ENCODE measurements at regions not wholly inside any gene's neighbourhood (a gene's known extent, or its start where the extent isn't known, plus 50 kb on each side); places are given as distances from the start of the nearest gene placed in this dataset.

DNA sequence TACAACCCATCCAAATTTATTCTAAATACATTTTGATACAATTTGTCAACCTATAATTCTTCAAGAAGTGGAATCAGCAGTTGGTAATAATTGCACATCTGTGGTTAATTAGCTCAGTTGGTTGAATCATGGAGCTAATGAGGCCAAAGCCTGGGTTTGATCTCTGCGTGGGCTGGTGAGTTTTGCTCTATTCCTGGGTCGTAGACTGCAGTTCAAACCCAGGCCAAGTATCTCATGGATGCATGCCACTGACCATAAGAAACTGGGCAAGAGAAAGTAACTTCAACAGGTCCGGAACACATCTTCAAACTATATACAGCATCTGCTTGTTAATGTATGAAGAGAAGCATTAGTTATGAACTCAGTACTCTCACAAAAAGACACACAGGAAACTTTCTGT, 779.7 kb downstream of the USP25 start:
- Histone ChIP-seq H3K36me3 (no peaks in the 10 kb centered on the region), H3K4me1 (peaks cover 7% of the 10 kb centered on the region), H3K9me3 (no peaks in the 10 kb centered on the region), H3K27me3 (no peaks in the 10 kb centered on the region), H3K27ac (no peak overlapping the region), H3K4me3 (no peak overlapping the region)
- DNase-seq (ENCODE audit: low spot score in 2 of 2): no peak
- WGBS: 66% methylated on average over 3 of the region's 3 CpGs
- no peak for TF ChIP-seq POLR2AphosphoS5 (IDR thresholded peaks at IDR 0.05)
- TF ChIP-seq, protein P1, sequence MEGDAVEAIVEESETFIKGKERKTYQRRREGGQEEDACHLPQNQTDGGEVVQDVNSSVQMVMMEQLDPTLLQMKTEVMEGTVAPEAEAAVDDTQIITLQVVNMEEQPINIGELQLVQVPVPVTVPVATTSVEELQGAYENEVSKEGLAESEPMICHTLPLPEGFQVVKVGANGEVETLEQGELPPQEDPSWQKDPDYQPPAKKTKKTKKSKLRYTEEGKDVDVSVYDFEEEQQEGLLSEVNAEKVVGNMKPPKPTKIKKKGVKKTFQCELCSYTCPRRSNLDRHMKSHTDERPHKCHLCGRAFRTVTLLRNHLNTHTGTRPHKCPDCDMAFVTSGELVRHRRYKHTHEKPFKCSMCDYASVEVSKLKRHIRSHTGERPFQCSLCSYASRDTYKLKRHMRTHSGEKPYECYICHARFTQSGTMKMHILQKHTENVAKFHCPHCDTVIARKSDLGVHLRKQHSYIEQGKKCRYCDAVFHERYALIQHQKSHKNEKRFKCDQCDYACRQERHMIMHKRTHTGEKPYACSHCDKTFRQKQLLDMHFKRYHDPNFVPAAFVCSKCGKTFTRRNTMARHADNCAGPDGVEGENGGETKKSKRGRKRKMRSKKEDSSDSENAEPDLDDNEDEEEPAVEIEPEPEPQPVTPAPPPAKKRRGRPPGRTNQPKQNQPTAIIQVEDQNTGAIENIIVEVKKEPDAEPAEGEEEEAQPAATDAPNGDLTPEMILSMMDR (IDR thresholded peaks at IDR 0.05): no peak
- TF ChIP-seq EP300 (IDR thresholded peaks at IDR 0.05): no peak
- TF ChIP-seq POLR2A (IDR thresholded peaks at IDR 0.05): no peak

GRCh38 chr21:16514316-16514715, 784.5 kb downstream of the USP25 start:
- no peak for DNase-seq (ENCODE audit: low spot score in 2 of 2)
- TF ChIP-seq, protein P1 (IDR thresholded peaks at IDR 0.05): no peak
- TF ChIP-seq POLR2AphosphoS5 (IDR thresholded peaks at IDR 0.05) (no peak), POLR2A (IDR thresholded peaks at IDR 0.05) (no peak), EP300 (IDR thresholded peaks at IDR 0.05) (no peak)
- H3K4me1 ChIP-seq: peaks cover 3% of the 10 kb centered on the region
- no peaks in the 10 kb centered on the region for H3K27me3 ChIP-seq
- H3K9me3 ChIP-seq: no peaks in the 10 kb centered on the region
- no peak overlapping the region for H3K27ac ChIP-seq
- no peaks in the 10 kb centered on the region for H3K36me3 ChIP-seq
- H3K4me3 ChIP-seq: no peak overlapping the region
- WGBS: 74% methylated on average over 2 of the region's 2 CpGs

DNA sequence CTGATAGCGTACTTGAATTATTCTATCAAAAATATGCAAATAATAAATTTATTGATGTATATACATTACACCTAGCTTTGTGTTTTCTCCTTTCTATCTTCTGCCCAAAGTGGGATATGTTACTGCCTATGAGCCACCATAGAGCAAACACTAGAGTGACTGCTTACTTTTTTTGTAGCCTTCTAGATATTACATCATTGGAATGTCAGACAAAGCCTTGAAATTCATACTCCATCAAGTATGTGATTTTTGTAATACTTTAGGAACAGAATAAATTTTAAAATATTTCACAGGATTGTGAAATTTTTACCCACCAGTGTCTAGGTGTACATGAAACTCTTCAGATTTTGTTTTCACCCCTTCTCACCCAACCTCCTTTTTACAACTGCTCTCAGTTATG, 787.6 kb downstream of the USP25 start:
- H3K36me3 ChIP-seq: no peaks in the 10 kb centered on the region
- H3K27ac ChIP-seq: no peak overlapping the region
- no peaks in the 10 kb centered on the region for H3K27me3 ChIP-seq
- no peak for TF ChIP-seq POLR2AphosphoS5 (IDR thresholded peaks at IDR 0.05)
- TF ChIP-seq, protein P1 (IDR thresholded peaks at IDR 0.05): no peak
- TF ChIP-seq POLR2A (IDR thresholded peaks at IDR 0.05): no peak
- no peak for TF ChIP-seq EP300 (IDR thresholded peaks at IDR 0.05)
- no peak overlapping the region for H3K4me3 ChIP-seq
- H3K9me3 ChIP-seq: no peaks in the 10 kb centered on the region
- WGBS: 98% methylated on average over 1 of the region's 1 CpG
- H3K4me1 ChIP-seq: peaks cover 3% of the 10 kb centered on the region
- no peak for DNase-seq (ENCODE audit: low spot score in 2 of 2)

GRCh38 chr21:16519036-16519435, 789.3 kb downstream of the USP25 start:
- no peak for DNase-seq (ENCODE audit: low spot score in 2 of 2)
- Histone ChIP-seq H3K36me3 (no peaks in the 10 kb centered on the region), H3K27me3 (no peaks in the 10 kb centered on the region), H3K4me1 (peaks cover under 1% of the 10 kb centered on the region), H3K4me3 (no peak overlapping the region), H3K27ac (no peak overlapping the region), H3K9me3 (no peaks in the 10 kb centered on the region)
- TF ChIP-seq POLR2AphosphoS5 (IDR thresholded peaks at IDR 0.05) (no peak), EP300 (IDR thresholded peaks at IDR 0.05) (no peak), POLR2A (IDR thresholded peaks at IDR 0.05) (no peak)
- TF ChIP-seq, protein P1 (IDR thresholded peaks at IDR 0.05): no peak
- 81% methylated on average over 2 of the region's 2 CpGs for WGBS

- Histone ChIP-seq H3K9me3 (no peaks in the 10 kb centered on the region), H3K27ac (no peak overlapping the region), H3K36me3 (no peaks in the 10 kb centered on the region), H3K4me3 (no peak overlapping the region), H3K4me1 (no peaks in the 10 kb centered on the region), H3K27me3 (no peaks in the 10 kb centered on the region)
- no peak for DNase-seq (ENCODE audit: low spot score in 2 of 2)
- no peak for TF ChIP-seq EP300 (IDR thresholded peaks at IDR 0.05)
- no peak for TF ChIP-seq POLR2A (IDR thresholded peaks at IDR 0.05)
- TF ChIP-seq, protein P1 (IDR thresholded peaks at IDR 0.05): no peak
- TF ChIP-seq POLR2AphosphoS5 (IDR thresholded peaks at IDR 0.05): no peak
These were observed 789.9 kb downstream of the USP25 start for GRCh38 chr21:16519644-16520043.

All from suprapubic skin (tissue), 4 donors.